GM21529 (cell line): ENCODE measurements at regions not wholly inside any gene's neighbourhood (a gene's known extent, or its start where the extent isn't known, plus 50 kb on each side); places are given as distances from the start of the nearest gene placed in this dataset.

Experiments
- ATAC-seq: cut with Tn5 transposase; IDR thresholded peaks from one replicate; pipeline ENCODE4 v1.9.1; 2021; ENCODE audit not compliant: unreplicated experiment

GRCh38 chr18:4858379-4859127 lies 338.5 kb downstream of the AKAIN1 start:
- ATAC-seq, result no peak

- ATAC-seq, result no peak
Measured at GRCh38 chr18:4854671-4855070, 342.4 kb downstream of the AKAIN1 start.

- no peak for ATAC-seq
Measured at GRCh38 chr18:4851301-4851976, 345.6 kb downstream of the AKAIN1 start.

GRCh38 chr18:4847056-4847455 lies 350.0 kb downstream of the AKAIN1 start:
- no peak for ATAC-seq

GRCh38 chr18:4844320-4844719 lies 352.7 kb downstream of the AKAIN1 start:
- no peak for ATAC-seq

- ATAC-seq, result no peak
Measured at GRCh38 chr18:4843771-4844170, 353.3 kb downstream of the AKAIN1 start.

- ATAC-seq, result no peak
Measured at GRCh38 chr18:4842751-4843150, 354.3 kb downstream of the AKAIN1 start.

- no peak for ATAC-seq
Measured at GRCh38 chr18:4842287-4842686, 354.8 kb downstream of the AKAIN1 start.

GRCh38 chr18:4839639-4840038 lies 357.4 kb downstream of the AKAIN1 start:
- ATAC-seq, result no peak

GRCh38 chr18:4836141-4836540 lies 360.9 kb downstream of the AKAIN1 start:
- no peak for ATAC-seq

GRCh38 chr18:4831791-4832375 lies 365.2 kb downstream of the AKAIN1 start:
- ATAC-seq, result no peak

GRCh38 chr18:4831127-4831526 lies 365.9 kb downstream of the AKAIN1 start:
- ATAC-seq, result no peak

GRCh38 chr18:4823091-4823490 lies 368.0 kb upstream of the DLGAP1 start:
- ATAC-seq, result no peak

- no peak for ATAC-seq
Measured at GRCh38 chr18:4821801-4822200, 366.7 kb upstream of the DLGAP1 start.

GRCh38 chr18:4817665-4818064 lies 362.6 kb upstream of the DLGAP1 start:
- ATAC-seq, result no peak

- ATAC-seq, result no peak
Measured at GRCh38 chr18:4813708-4814107, 358.6 kb upstream of the DLGAP1 start.

GRCh38 chr18:4808891-4809290 lies 353.8 kb upstream of the DLGAP1 start:
- ATAC-seq, result no peak

- ATAC-seq, result no peak
Measured at GRCh38 chr18:4807604-4808293, 352.6 kb upstream of the DLGAP1 start.

GRCh38 chr18:4806331-4806730 lies 351.2 kb upstream of the DLGAP1 start:
- no peak for ATAC-seq

- no peak for ATAC-seq
Measured at GRCh38 chr18:4802296-4802695, 347.2 kb upstream of the DLGAP1 start.

- no peak for ATAC-seq
Measured at GRCh38 chr18:4801151-4801550, 346.0 kb upstream of the DLGAP1 start.
